AG04450 (cell line): ENCODE measurements at regions not wholly inside any gene's neighbourhood (a gene's known extent, or its start where the extent isn't known, plus 50 kb on each side); places are given as distances from the start of the nearest gene placed in this dataset.

Source experiments
- CTCF ChIA-PET: fragments of 300-600, 350-600 bp; formaldehyde crosslinking; extraction: SDS; loops from one replicate; lab custom pipeline; 2022; ENCODE audit warnings: antibody characterized with exemption, inconsistent platforms; lab: Charles Lee
- POLR2A ChIA-PET: fragments of 350-600 bp; formaldehyde crosslinking; extraction: SDS; loops from one replicate; lab custom pipeline; 2021; ENCODE audit warnings: antibody characterized with exemption, inconsistent platforms; lab: Yijun Ruan, JAX
- DNase-seq: peaks from one replicate; pipeline ENCODE4 v3.0.0-alpha.2; 2011; ENCODE audit warnings: low read depth, low spot score
- H3K27ac ChIP-seq: one replicate; pipeline ENCODE4 v1.5.1; 2012; ENCODE audit warnings: low read depth, low read length, control low read depth
- H3K27me3 ChIP-seq: one replicate; pipeline ENCODE4 v1.6.0; 2012; ENCODE audit warnings: low read length; ENCODE audit not compliant: control insufficient read depth, insufficient read depth
- H3K4me3 ChIP-seq: 2 replicates; pipeline ENCODE4 v1.5.1; 2011; ENCODE audit warnings: mild to moderate bottlenecking, low read depth, low read length, control low read depth
- H3K9me3 ChIP-seq: 2 replicates; pipeline ENCODE4 v1.5.1; 2012; ENCODE audit warnings: low read length; ENCODE audit not compliant: control insufficient read depth, insufficient read depth
- CTCF ChIP-seq: IDR thresholded peaks from 2 replicates; pipeline ENCODE4 v1.5.1; 2011; ENCODE audit warnings: low read depth, low read length, control low read depth, inconsistent platforms

DNA sequence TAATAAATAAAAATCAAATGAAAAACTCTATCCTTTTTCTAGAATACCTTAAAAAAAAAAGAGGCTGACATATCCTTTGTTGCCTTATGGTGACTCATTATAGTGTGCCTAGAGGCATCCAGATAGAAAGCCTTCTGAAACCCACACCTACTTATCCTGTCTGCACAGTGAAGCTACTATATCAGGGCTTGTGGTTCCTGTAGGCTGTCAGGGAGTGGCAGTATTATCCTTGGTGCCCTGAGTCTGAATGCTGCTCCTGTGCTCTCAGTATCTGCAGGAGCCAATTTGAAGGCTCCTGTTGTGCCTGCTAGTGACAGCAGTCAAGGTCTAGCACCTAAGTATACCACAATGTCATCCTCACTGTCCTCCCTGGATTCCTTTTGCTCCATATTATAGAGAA lies 168.4 kb upstream of the AVPR1A start:
- POLR2A ChIA-PET: no interaction called here
- TF ChIP-seq CTCF: no peak
- CTCF ChIA-PET: no interaction called here
- Histone ChIP-seq H3K27ac (no peak overlapping the region), H3K27me3 (no peaks in the 10 kb centered on the region), H3K4me3 (no peak overlapping the region), H3K9me3 (no peaks in the 10 kb centered on the region)
- no peak for DNase-seq

- CTCF ChIA-PET: no interaction called here
Measured at GRCh38 chr12:63318933-63319332, 167.9 kb upstream of the AVPR1A start.

GRCh38 chr12:63318313-63318712 lies 167.3 kb upstream of the AVPR1A start:
- CTCF ChIA-PET: no interaction called here
- POLR2A ChIA-PET: no interaction called here
- no peaks in the 10 kb centered on the region for H3K27me3 ChIP-seq
- no peaks in the 10 kb centered on the region for H3K9me3 ChIP-seq
- no peak overlapping the region for H3K4me3 ChIP-seq
- no peak for TF ChIP-seq CTCF
- no peak overlapping the region for H3K27ac ChIP-seq
- DNase-seq: no peak

More at GRCh38 chr12:63318933-63319332, 167.9 kb upstream of the AVPR1A start:
- TF ChIP-seq CTCF: no peak
- H3K27ac ChIP-seq: no peak overlapping the region
- no peaks in the 10 kb centered on the region for H3K27me3 ChIP-seq
- POLR2A ChIA-PET: no interaction called here
- DNase-seq: no peak
- H3K4me3 ChIP-seq: no peak overlapping the region
- H3K9me3 ChIP-seq: no peaks in the 10 kb centered on the region

DNA sequence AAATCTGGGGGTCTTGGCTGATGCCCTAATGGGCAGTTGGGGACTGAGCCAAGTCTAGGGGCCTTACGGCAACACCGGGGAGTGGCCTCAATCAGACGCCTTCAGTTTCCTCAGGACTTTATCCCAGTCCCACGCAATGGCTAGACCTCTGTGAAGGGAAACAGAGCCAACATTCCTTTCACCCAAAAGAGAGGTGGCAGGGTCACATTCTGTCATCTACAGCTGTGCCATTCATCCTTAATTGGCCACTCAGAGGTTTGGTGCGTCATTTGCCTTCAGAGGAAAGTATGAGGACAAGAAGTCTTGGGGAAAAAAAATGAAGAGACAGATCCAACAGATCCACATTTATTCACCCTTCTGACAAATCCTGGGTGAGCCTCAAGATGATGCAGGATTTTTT lies 166.9 kb upstream of the AVPR1A start:
- ChIA-PET CTCF (no interaction called here), POLR2A (no interaction called here)
- no peaks in the 10 kb centered on the region for H3K9me3 ChIP-seq
- no peak overlapping the region for H3K27ac ChIP-seq
- DNase-seq: no peak
- no peaks in the 10 kb centered on the region for H3K27me3 ChIP-seq
- TF ChIP-seq CTCF: no peak
- H3K4me3 ChIP-seq: no peak overlapping the region

- Histone ChIP-seq H3K27ac (no peak overlapping the region), H3K4me3 (no peak overlapping the region), H3K27me3 (no peaks in the 10 kb centered on the region), H3K9me3 (no peaks in the 10 kb centered on the region)
- TF ChIP-seq CTCF: no peak
- ChIA-PET POLR2A (no interaction called here), CTCF (no interaction called here)
- DNase-seq: no peak
Measured at GRCh38 chr12:63317286-63317846, 166.4 kb upstream of the AVPR1A start.
